ENCODE measurements at regions not wholly inside any gene's neighbourhood (a gene's known extent, or its start where the extent isn't known, plus 50 kb on each side); places are given as distances from the start of the nearest gene placed in this dataset.
A peak's percentile ranks its signal among the peaks of the same experiment; 100 is the strongest.

- no peak for TF ChIP-seq ZNF281 (CRISPR knock-in tag; IDR thresholded peaks at IDR 0.05)
These were observed 628.8 kb upstream of the RGMB start (continued) for GRCh38 chr5:98144710-98145109.

- peak; percentile 30 for DNase-seq (ENCODE audit: low spot score)
- Mint-ChIP-seq H3K4me3 (no peak overlapping the region), H3K27ac (no peak overlapping the region), H3K4me1 (peaks cover 12% of the 10 kb centered on the region), H3K27me3 (ENCODE audit: low read depth) (no peaks in the 10 kb centered on the region), H3K36me3 (peaks cover 9% of the 10 kb centered on the region), H3K9me3 (peaks cover 22% of the 10 kb centered on the region)
- TF ChIP-seq FOXP4 (CRISPR knock-in tag; IDR thresholded peaks at IDR 0.05) (no peak), ZNF532 (CRISPR knock-in tag; IDR thresholded peaks at IDR 0.05; ENCODE audit: borderline replicate concordance) (no peak), CTCF (IDR thresholded peaks at IDR 0.05) (0 out of 2 replicates have a peak, but pooled peaks have one; percentile 16), ZNF317 (CRISPR knock-in tag; IDR thresholded peaks at IDR 0.05; ENCODE audit: borderline replicate concordance, low read depth) (no peak)
- peak; percentile 87 for ATAC-seq
- ChIA-PET POLR2A (no interaction called here), CTCF (interaction anchor here (0.6 to 1.2 kb wide), 2 partner anchors 609 to 639 kb away, joined by 3 read pairs; no protein-coding TSS in a partner anchor)
These were observed 616.1 kb upstream of the RGMB start for GRCh38 chr5:98157368-98157767.

GRCh38 chr5:98158440-98158839 lies 615.0 kb upstream of the RGMB start:
- peaks cover 9% of the 10 kb centered on the region for H3K36me3 Mint-ChIP-seq
- H3K9me3 Mint-ChIP-seq: peaks cover 29% of the 10 kb centered on the region
- no peak for DNase-seq (ENCODE audit: low spot score)
- no peaks in the 10 kb centered on the region for H3K27me3 Mint-ChIP-seq (ENCODE audit: low read depth)
- peaks cover 12% of the 10 kb centered on the region for H3K4me1 Mint-ChIP-seq
- ChIA-PET POLR2A (no interaction called here), CTCF (no interaction called here)
- no peak overlapping the region for H3K4me3 Mint-ChIP-seq
- no peak overlapping the region for H3K27ac Mint-ChIP-seq
- ATAC-seq: no peak
- TF ChIP-seq ZNF396 (CRISPR knock-in tag; IDR thresholded peaks at IDR 0.05; ENCODE audit: borderline replicate concordance) (no peak), JUN (CRISPR knock-in tag; IDR thresholded peaks at IDR 0.05) (no peak), ZSCAN18 (CRISPR knock-in tag; IDR thresholded peaks at IDR 0.05) (no peak), TCF7 (CRISPR knock-in tag; IDR thresholded peaks at IDR 0.05; ENCODE audit: low read depth) (no peak), NR2C2 (CRISPR knock-in tag; IDR thresholded peaks at IDR 0.05) (no peak), ZNF232 (CRISPR knock-in tag; IDR thresholded peaks at IDR 0.05) (no peak), AR (CRISPR knock-in tag; IDR thresholded peaks at IDR 0.05) (no peak), NR1H2 (CRISPR knock-in tag; IDR thresholded peaks at IDR 0.05) (no peak), ZNF281 (CRISPR knock-in tag; IDR thresholded peaks at IDR 0.05) (no peak), GABPB1 (CRISPR knock-in tag; IDR thresholded peaks at IDR 0.05) (no peak)

Data from WTC11 (cell line).